Mesendoderm (in vitro differentiated cells): ENCODE measurements at regions not wholly inside any gene's neighbourhood (a gene's known extent, or its start where the extent isn't known, plus 50 kb on each side); places are given as distances from the start of the nearest gene placed in this dataset.

Source experiments
- DNase-seq: peaks from one replicate; pipeline ENCODE4 v3.0.0; 2013
- H2AK5ac ChIP-seq: 2 replicates; pipeline ENCODE4 v1.6.1; 2013; ENCODE audit warnings: low read length, inconsistent platforms
- H2BK120ac ChIP-seq: 2 replicates; pipeline ENCODE4 v1.6.1; 2013; ENCODE audit warnings: low read depth, mild to moderate bottlenecking, low read length, moderate library complexity, mixed read lengths
- H2BK15ac ChIP-seq: replicated peaks from 2 replicates; pipeline ENCODE4 v1.6.1; 2013; ENCODE audit warnings: low read depth, mild to moderate bottlenecking, moderate library complexity
- H2BK5ac ChIP-seq: 2 replicates; pipeline ENCODE4 v1.6.1; 2013; ENCODE audit warnings: low read length, inconsistent platforms
- H3K18ac ChIP-seq: 2 replicates; pipeline ENCODE4 v1.6.1; 2013; ENCODE audit warnings: mild to moderate bottlenecking, low read length, mixed read lengths
- H3K23ac ChIP-seq: one replicate; pipeline ENCODE4 v1.6.1; 2013; ENCODE audit warnings: low read length
- H3K27ac ChIP-seq: 2 replicates; pipeline ENCODE4 v1.5.1; 2013; ENCODE audit warnings: low read depth, mild to moderate bottlenecking, inconsistent platforms, low read length, moderate library complexity
- H3K27me3 ChIP-seq: 2 replicates; pipeline ENCODE4 v1.6.1; 2013; ENCODE audit warnings: low read length, control low read depth, mild to moderate bottlenecking, inconsistent platforms; ENCODE audit not compliant: insufficient read depth, poor library complexity
- H3K36me3 ChIP-seq: 2 replicates; pipeline ENCODE4 v1.6.1; 2013; ENCODE audit warnings: low read length, inconsistent platforms; ENCODE audit not compliant: control insufficient read depth, insufficient read depth
- H3K4ac ChIP-seq: one replicate; pipeline ENCODE4 v1.6.1; 2013; ENCODE audit warnings: low read depth, mild to moderate bottlenecking, low read length, moderate library complexity
- H3K4me1 ChIP-seq: 2 replicates; pipeline ENCODE4 v1.6.1; 2013; ENCODE audit warnings: low read depth, low read length, inconsistent platforms; ENCODE audit not compliant: control insufficient read depth
- H3K4me2 ChIP-seq: 2 replicates; pipeline ENCODE4 v1.6.1; 2013; ENCODE audit warnings: low read length
- H3K4me3 ChIP-seq: 2 replicates; pipeline ENCODE4 v1.5.1; 2013; ENCODE audit warnings: mild to moderate bottlenecking, low read length
- H3K56ac ChIP-seq: one replicate; pipeline ENCODE4 v1.6.1; 2013; ENCODE audit warnings: low read length
- H3K79me1 ChIP-seq: 2 replicates; pipeline ENCODE4 v1.6.1; 2013; ENCODE audit warnings: low read length, inconsistent platforms
- H3K79me2 ChIP-seq: 2 replicates; pipeline ENCODE4 v1.6.1; 2013; ENCODE audit warnings: mild to moderate bottlenecking, low read length; ENCODE audit not compliant: control insufficient read depth, insufficient read depth
- H3K9ac ChIP-seq: 2 replicates; pipeline ENCODE4 v1.6.1; 2013; ENCODE audit warnings: low read length, inconsistent platforms
- H4K5ac ChIP-seq: one replicate; pipeline ENCODE4 v1.6.1; 2013; ENCODE audit warnings: low read length
- H4K8ac ChIP-seq: one replicate; pipeline ENCODE4 v1.6.1; 2013; ENCODE audit warnings: low read depth, mild to moderate bottlenecking, control low read depth, low read length, moderate library complexity
- WGBS: extraction: QIAGEN DNeasy Blood & Tissue Kit; methylation state at CpG from one replicate; pipeline ENCODE4 v1.1.7; 2013; ENCODE audit warnings: low lambda C conversion rate, missing lambda C conversion rate; ENCODE audit not compliant: insufficient coverage; ENCODE audit errors: extremely low coverage; 5-methylcytosine and 5-hydroxymethylcytosine counted together

GRCh38 chr5:161051920-161052500, 200.0 kb upstream of the ATP10B start:
- no peak overlapping the region for H3K56ac ChIP-seq
- H2BK15ac ChIP-seq, result no peak overlapping the region
- H2AK5ac ChIP-seq, result no peak overlapping the region
- no peak overlapping the region for H3K4me3 ChIP-seq
- H3K9ac ChIP-seq, result no peak overlapping the region
- H3K27me3 ChIP-seq, result no peaks in the 10 kb centered on the region
- no peak overlapping the region for H3K4ac ChIP-seq
- no peaks in the 10 kb centered on the region for H3K36me3 ChIP-seq
- no CpG with 5 or more reads among the region's 4 CpGs for WGBS
- H2BK120ac ChIP-seq, result no peak overlapping the region
- DNase-seq, result no peak
- no peak overlapping the region for H3K23ac ChIP-seq
- no peak overlapping the region for H3K27ac ChIP-seq
- H3K4me2 ChIP-seq, result no peak overlapping the region
- no peaks in the 10 kb centered on the region for H3K79me1 ChIP-seq
- H4K8ac ChIP-seq, result no peak overlapping the region
- H2BK5ac ChIP-seq, result no peak overlapping the region
- no peaks in the 10 kb centered on the region for H3K4me1 ChIP-seq
- no peak overlapping the region for H3K18ac ChIP-seq
- H4K5ac ChIP-seq, result no peak overlapping the region
- H3K79me2 ChIP-seq, result no peaks in the 10 kb centered on the region

- H3K36me3 ChIP-seq, result no peaks in the 10 kb centered on the region
- no peak overlapping the region for H3K4ac ChIP-seq
Measured at GRCh38 chr5:161047024-161047423, 195.0 kb upstream of the ATP10B start.

GRCh38 chr5:161042862-161043261, 190.9 kb upstream of the ATP10B start:
- Histone ChIP-seq H2BK5ac (no peak overlapping the region), H2AK5ac (no peak overlapping the region), H3K27ac (no peak overlapping the region), H2BK15ac (no peak overlapping the region), H3K79me2 (no peaks in the 10 kb centered on the region), H3K27me3 (no peaks in the 10 kb centered on the region), H3K56ac (no peak overlapping the region), H3K36me3 (no peaks in the 10 kb centered on the region), H3K4me3 (no peak overlapping the region), H3K18ac (no peak overlapping the region), H3K79me1 (no peaks in the 10 kb centered on the region), H3K4me2 (no peak overlapping the region), H4K5ac (no peak overlapping the region), H3K9ac (no peak overlapping the region), H3K4me1 (no peaks in the 10 kb centered on the region), H4K8ac (no peak overlapping the region), H2BK120ac (no peak overlapping the region), H3K4ac (no peak overlapping the region), H3K23ac (no peak overlapping the region)
- DNase-seq, result no peak
- no CpG with 5 or more reads among the region's 3 CpGs for WGBS

More at GRCh38 chr5:161047024-161047423, 195.0 kb upstream of the ATP10B start:
- H4K8ac ChIP-seq, result no peak overlapping the region
- DNase-seq, result no peak
- H3K27me3 ChIP-seq, result no peaks in the 10 kb centered on the region
- H4K5ac ChIP-seq, result no peak overlapping the region
- H2BK120ac ChIP-seq, result no peak overlapping the region
- no peak overlapping the region for H2AK5ac ChIP-seq
- H3K79me2 ChIP-seq, result no peaks in the 10 kb centered on the region
- H2BK5ac ChIP-seq, result no peak overlapping the region
- H3K4me3 ChIP-seq, result no peak overlapping the region
- H3K79me1 ChIP-seq, result no peaks in the 10 kb centered on the region
- H3K4me1 ChIP-seq, result no peaks in the 10 kb centered on the region
- no peak overlapping the region for H3K4me2 ChIP-seq
- no peak overlapping the region for H3K23ac ChIP-seq
- H2BK15ac ChIP-seq, result no peak overlapping the region
- H3K9ac ChIP-seq, result no peak overlapping the region
- H3K18ac ChIP-seq, result no peak overlapping the region
- no peak overlapping the region for H3K27ac ChIP-seq
- no peak overlapping the region for H3K56ac ChIP-seq
- WGBS, result no CpG with 5 or more reads among the region's 4 CpGs

- H3K23ac ChIP-seq, result no peak overlapping the region
- no peak overlapping the region for H4K5ac ChIP-seq
- no peak overlapping the region for H3K4ac ChIP-seq
- no peak overlapping the region for H4K8ac ChIP-seq
- H3K4me2 ChIP-seq, result no peak overlapping the region
- WGBS, result no CpG with 5 or more reads among the region's 1 CpG
- H3K9ac ChIP-seq, result no peak overlapping the region
- no peaks in the 10 kb centered on the region for H3K4me1 ChIP-seq
- no peaks in the 10 kb centered on the region for H3K79me1 ChIP-seq
- DNase-seq, result no peak
- no peak overlapping the region for H2BK15ac ChIP-seq
- H2BK120ac ChIP-seq, result no peak overlapping the region
- no peak overlapping the region for H2BK5ac ChIP-seq
- H3K27me3 ChIP-seq, result no peaks in the 10 kb centered on the region
- H2AK5ac ChIP-seq, result no peak overlapping the region
- no peak overlapping the region for H3K56ac ChIP-seq
- H3K18ac ChIP-seq, result no peak overlapping the region
- H3K79me2 ChIP-seq, result no peaks in the 10 kb centered on the region
- H3K4me3 ChIP-seq, result no peak overlapping the region
- H3K27ac ChIP-seq, result no peak overlapping the region
- no peaks in the 10 kb centered on the region for H3K36me3 ChIP-seq
Measured at GRCh38 chr5:161042443-161042842, 190.4 kb upstream of the ATP10B start.

- H2BK15ac ChIP-seq, result no peak overlapping the region
- no peak overlapping the region for H3K9ac ChIP-seq
- H2AK5ac ChIP-seq, result no peak overlapping the region
- H3K56ac ChIP-seq, result no peak overlapping the region
- no peaks in the 10 kb centered on the region for H3K27me3 ChIP-seq
- no peaks in the 10 kb centered on the region for H3K36me3 ChIP-seq
- no peak overlapping the region for H3K4me3 ChIP-seq
- H3K4ac ChIP-seq, result no peak overlapping the region
- no peak overlapping the region for H3K27ac ChIP-seq
- no peak overlapping the region for H2BK120ac ChIP-seq
- WGBS, result no CpG with 5 or more reads among the region's 1 CpG
- no peak for DNase-seq
- no peak overlapping the region for H4K5ac ChIP-seq
- H3K4me1 ChIP-seq, result no peaks in the 10 kb centered on the region
- no peak overlapping the region for H3K23ac ChIP-seq
- H2BK5ac ChIP-seq, result no peak overlapping the region
- no peak overlapping the region for H3K4me2 ChIP-seq
- H3K18ac ChIP-seq, result no peak overlapping the region
- no peak overlapping the region for H4K8ac ChIP-seq
- no peaks in the 10 kb centered on the region for H3K79me1 ChIP-seq
- no peaks in the 10 kb centered on the region for H3K79me2 ChIP-seq
Measured at GRCh38 chr5:161040818-161041217, 188.8 kb upstream of the ATP10B start.

GRCh38 chr5:161036296-161036695, 184.3 kb upstream of the ATP10B start:
- no peak for DNase-seq
- Histone ChIP-seq H3K79me2 (no peaks in the 10 kb centered on the region), H3K4me1 (no peaks in the 10 kb centered on the region), H3K56ac (no peak overlapping the region), H2BK120ac (no peak overlapping the region), H3K27ac (no peak overlapping the region), H4K5ac (no peak overlapping the region), H2BK15ac (no peak overlapping the region), H3K4ac (no peak overlapping the region), H3K4me2 (no peak overlapping the region), H3K36me3 (no peaks in the 10 kb centered on the region), H2BK5ac (no peak overlapping the region), H3K23ac (no peak overlapping the region), H3K79me1 (no peaks in the 10 kb centered on the region), H4K8ac (no peak overlapping the region), H3K27me3 (no peaks in the 10 kb centered on the region), H3K9ac (no peak overlapping the region), H3K18ac (no peak overlapping the region), H3K4me3 (no peak overlapping the region), H2AK5ac (no peak overlapping the region)
- no CpG with 5 or more reads among the region's 3 CpGs for WGBS
